ENCODE measurements at regions not wholly inside any gene's neighbourhood (a gene's known extent, or its start where the extent isn't known, plus 50 kb on each side); places are given as distances from the start of the nearest gene placed in this dataset.
"Not testable (repeated sequence)": the region's sequence is repeated elsewhere in the genome, so short reads cannot be mapped to it uniquely, and the experiment has no call there.

DNA sequence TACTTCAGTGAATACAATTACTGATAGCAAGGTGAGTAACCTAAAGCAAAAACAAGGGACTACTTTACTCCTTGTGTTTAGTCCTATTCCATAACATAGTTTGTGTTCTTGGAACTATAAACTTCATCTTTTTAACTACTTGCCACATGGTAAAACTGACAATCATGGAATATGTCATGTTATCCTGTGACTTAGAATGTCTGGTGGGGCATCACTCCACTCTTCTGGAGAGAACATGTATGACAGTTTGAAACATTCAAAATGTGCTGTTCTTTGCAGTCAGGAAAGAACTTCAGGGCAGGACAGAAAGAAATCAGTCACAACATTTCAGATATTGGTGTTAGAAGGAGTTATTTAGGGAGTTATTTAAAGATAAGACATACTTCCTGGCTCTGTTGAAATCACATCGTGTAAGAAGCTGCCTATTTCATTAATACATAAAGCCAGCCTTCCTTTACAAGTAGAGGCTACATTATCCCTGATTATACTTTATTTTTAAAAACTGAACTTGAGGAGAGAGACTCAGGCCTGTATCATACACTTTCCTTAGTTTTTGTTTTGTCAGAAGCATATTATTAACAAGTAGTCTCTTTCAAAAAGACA, 184.9 kb downstream of the SPATA31A6 start:
- TF ChIP-seq, protein P1, sequence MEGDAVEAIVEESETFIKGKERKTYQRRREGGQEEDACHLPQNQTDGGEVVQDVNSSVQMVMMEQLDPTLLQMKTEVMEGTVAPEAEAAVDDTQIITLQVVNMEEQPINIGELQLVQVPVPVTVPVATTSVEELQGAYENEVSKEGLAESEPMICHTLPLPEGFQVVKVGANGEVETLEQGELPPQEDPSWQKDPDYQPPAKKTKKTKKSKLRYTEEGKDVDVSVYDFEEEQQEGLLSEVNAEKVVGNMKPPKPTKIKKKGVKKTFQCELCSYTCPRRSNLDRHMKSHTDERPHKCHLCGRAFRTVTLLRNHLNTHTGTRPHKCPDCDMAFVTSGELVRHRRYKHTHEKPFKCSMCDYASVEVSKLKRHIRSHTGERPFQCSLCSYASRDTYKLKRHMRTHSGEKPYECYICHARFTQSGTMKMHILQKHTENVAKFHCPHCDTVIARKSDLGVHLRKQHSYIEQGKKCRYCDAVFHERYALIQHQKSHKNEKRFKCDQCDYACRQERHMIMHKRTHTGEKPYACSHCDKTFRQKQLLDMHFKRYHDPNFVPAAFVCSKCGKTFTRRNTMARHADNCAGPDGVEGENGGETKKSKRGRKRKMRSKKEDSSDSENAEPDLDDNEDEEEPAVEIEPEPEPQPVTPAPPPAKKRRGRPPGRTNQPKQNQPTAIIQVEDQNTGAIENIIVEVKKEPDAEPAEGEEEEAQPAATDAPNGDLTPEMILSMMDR (IDR thresholded peaks at IDR 0.05): not testable (repeated sequence)
- not testable (repeated sequence) for TF ChIP-seq ZFX (IDR thresholded peaks at IDR 0.05; ENCODE audit: borderline replicate concordance)

Data from 22Rv1 (cell line).